CD4-positive, alpha-beta T cell treated with Interleukin-6 at 100 ng/mL for 8 hours (primary cell): ENCODE measurements at regions not wholly inside any gene's neighbourhood (a gene's known extent, or its start where the extent isn't known, plus 50 kb on each side); places are given as distances from the start of the nearest gene placed in this dataset.
"Not testable (repeated sequence)": the region's sequence is repeated elsewhere in the genome, so short reads cannot be mapped to it uniquely, and the experiment has no call there.

ENCODE experiments used
- DNase-seq: peaks from one replicate; pipeline ENCODE4 v3.0.0-alpha.2; 2020; ENCODE audit warnings: mixed read lengths, low spot score

DNA sequence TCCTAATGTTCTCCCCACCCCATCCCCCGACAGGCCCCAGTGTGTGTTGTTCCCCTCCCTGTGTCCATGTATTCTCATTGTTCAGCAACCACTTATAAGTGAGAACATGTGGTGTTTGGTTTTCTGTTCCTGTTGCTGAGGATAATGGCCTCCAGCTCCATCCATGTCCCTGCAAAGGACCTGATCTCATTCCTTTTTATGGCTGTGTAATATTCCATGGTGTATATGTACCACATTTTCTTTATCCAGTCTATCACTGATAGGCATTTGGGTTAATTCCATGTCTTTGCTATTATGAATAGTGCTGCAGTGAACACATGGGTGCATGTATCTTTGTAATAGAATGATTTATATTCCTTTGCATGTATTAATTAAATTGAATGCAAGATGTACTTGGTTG lies 104.8 kb upstream of the WIPF3 start:
- not testable (repeated sequence) for DNase-seq

DNA sequence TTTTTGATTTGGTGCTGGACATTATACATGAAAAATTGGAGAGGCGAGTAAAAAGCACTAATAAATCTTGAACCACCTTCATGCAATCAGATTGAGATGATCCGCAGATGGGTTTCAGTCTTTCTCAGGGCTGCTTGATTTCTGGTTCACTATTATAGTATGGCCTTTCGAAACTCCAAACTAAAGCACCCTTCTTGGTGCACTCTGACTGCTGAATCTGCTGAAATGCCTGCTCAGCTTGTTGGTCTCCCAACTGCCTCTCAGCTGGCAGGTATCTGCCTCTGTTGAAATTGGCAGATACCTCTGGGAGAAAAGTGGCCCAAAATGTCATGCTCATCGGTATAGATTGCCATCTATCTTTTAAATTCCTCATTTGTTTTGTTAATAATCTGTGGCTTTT lies 102.5 kb upstream of the WIPF3 start:
- DNase-seq = not testable (repeated sequence)

DNA sequence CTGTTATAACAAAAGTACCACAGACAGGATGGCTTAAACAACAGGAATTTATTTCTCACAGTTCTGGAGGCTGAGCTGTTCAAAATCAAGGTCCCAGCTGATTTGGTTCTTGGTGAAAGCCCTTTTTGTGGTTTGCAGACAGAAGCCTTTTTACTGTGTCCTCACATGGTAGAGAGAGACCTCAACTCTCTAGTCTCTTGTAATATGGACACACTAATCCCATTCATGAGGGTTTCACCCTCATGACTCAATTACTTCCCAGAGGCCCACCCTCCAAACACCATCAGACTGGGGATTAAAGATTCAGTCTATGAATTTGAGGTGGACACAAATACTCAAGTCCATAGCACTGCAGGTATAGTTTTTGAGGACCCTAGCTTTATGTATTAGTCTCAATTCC lies 97.3 kb upstream of the WIPF3 start:
- DNase-seq = not testable (repeated sequence)

DNA sequence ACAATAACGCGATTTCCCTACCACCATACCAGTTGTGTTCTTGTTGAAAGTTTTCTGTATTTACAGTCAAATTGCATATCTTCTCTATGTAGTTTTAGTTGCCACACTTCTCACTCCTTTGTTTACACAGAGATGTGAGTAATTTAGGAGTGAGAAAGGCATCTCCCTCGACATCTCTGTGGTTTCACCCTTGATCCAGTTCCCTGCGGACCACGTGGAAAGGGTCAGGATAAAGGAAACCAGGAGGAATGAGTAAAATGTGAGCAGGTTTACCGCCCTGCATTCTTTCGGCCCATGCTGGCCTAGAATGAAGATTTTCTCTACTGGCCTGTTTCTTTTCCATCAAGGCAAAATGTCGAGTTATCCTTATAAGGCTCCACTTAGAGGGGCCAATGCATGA lies 83.2 kb upstream of the WIPF3 start:
- not testable (repeated sequence) for DNase-seq

DNA sequence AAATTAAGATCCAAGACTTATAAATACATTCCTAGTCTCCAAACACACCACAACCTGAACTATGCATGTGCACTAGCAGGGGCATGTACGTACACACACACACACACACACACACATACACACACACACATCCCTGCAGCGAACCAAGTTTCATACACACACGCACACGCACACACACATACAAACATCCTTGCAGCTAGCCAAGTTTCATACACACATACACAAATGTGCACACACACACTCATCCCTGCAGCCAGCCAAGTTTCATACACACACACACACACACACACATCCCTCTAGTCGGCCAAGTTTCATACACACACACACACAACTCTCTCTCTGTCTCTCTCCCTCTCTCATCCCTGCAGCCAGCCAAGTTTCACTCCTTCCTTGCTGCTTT lies 82.7 kb upstream of the WIPF3 start:
- DNase-seq = no peak

DNA sequence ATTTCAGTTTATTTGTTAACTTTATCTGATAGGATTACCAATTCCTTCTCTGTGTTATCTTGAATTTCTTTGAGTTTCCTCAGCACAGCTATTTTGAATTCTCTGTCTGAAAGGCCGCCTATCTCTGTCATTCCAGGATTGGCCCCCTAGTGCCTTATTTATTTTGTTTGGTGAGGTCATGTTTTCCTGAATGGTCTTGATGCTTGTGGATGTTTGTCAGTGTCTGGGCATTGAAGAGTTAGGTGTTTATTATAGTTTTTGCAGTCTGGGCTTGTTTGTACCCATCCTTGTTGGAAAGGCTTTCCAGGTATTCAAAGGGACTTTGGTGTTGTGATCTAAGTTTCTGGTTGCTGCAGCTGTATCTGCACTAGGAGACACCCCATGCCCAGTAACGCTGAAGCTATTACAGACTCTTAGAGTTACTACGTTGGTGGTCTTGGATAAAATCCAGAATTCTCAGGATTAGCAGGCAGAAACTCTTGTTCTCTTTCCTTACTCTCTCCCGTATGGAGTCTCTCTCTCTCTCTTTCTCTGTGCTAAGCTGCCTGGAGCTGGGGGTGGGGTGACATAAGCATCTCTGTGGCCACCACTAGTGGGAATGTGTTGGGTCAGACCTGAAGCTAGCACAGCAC lies 76.7 kb upstream of the WIPF3 start:
- DNase-seq = not testable (repeated sequence)

DNA sequence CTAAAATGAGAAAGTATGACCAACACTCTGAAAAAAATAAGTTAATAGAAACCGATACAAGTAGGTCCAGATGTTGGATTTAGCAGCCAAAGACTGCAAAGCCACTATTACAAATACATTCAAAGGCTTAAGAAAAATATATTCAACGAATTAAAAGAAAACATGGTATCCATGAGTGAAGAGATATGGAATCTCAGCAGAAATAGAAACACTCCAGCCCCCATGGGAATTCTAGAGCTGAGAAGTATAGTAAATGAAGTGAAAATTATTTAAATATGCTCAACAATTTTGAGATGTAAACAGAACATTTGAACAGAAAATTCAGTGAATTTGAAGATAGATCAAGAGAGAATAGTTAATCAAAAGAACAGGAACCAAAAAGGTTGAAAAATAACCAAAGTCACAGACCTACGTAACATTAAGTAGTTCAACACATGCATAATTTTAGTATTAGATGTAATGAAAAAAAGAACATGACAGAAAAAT lies 72.0 kb upstream of the WIPF3 start:
- no peak for DNase-seq

DNA sequence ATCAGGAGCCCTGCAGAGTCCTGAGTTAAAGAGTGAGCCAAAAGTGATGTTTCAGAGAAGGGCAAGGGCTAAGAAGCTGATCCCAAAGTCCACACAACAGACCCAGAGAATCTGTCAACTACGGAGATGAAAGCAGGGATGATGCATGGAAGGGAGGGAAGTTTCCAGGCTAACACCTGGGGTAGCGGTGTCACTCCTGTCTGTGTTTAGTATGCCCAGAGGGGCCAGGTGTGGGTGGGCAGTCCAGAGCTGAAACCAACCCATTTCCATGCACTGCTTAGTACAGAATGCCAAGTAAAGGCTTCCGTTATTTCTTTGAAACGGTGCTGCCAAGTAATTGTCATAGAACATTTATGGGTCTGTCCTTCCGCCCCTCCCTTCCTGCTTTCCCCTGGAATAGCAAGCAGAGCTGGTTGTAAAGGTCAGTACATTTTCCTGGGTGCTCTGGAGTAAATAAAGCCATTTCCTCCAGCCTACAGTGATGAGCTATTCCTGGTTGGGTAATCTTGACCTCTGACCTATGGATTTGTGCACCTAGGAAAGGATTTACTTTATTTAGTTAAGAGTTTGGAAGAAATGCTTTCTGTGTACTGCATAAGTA lies 58.6 kb upstream of the WIPF3 start:
- DNase-seq = not testable (repeated sequence)

DNA sequence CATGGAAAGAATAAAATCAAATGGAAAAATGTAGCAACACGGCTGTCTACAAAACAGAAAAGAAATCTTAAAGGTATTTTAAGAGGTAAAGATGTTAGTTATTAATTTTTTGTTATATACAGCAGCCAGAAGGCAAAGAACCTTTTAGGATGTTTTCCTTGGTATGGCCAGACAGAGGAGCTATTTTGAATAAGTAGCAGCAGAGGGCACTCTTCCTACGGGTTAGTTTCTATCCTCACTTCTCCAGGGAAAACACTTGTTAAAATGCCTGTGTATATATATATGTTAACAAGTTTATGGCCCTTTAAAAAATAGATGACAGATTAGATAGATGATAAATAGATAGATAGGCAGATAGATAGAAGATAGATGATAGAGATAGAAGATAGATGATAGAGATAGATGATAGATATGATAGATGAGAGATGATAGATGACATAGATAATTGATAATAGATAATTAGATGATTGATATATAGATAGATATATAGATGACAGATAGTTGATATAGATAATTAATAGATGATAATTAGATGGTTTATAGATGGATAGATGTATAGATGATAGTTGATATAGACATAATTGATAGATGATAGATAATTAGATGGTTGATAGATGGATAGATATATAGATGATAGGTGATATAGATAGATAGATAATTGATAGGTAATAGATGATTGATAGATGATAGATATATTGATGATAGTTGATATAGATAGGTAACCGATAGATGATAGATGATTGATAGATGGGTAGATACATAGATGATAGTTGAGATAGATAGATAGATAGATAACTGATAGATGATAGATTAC lies 57.8 kb upstream of the WIPF3 start:
- DNase-seq = no peak

DNA sequence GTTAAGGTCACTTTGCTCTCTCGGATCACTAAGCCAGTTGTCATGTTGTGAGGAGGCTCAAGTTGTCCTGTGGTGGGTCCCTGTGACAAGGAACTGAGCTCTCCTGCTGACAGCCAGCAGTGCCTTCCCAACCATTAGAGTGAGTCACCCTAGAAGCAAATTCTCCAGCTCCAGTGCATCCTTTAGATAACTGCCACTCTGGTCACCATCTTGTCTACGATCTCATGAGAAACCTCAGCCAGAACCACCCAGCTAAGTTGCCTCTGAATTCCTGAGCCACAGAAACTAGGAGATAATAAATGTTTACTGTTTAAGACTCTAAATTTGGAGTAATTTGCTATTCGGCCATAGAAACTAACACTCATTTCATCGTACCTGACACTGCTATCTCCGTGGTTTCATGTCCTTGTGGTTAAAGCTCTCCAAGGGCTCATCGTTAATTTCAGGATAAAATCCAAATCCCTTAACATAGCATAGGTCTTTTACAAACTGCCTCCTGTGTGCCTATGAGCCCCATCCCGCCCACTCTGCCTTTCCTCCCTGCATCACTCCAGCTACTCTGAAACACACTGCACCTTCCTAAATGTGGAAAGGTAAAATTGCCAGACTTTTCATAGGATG lies 56.5 kb upstream of the WIPF3 start:
- no peak for DNase-seq

DNA sequence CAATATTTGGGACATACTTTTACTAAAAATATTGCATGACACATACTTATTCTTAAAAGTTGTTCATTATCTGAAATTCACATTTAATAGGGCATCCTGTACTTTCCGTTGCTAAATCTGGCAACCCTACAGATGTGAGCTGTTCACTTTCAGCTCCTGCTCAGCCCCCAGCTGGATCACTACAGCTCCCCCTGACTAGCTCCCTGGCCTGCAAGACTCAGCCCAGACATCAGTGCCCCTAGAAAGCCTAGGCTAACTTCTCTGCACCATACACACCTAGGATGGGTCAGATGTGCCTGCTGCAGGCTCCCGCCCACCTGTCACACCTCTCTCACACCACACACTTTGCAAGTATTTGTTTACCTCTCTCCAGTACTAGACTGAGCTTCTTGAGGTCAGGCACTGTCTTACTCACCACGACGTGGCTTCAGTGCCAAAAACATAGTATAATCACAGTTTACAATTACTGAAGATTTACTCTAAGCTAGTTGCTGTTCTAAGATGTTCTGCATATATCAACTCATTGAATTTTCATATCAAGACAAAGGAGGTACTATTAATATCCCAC lies 55.9 kb upstream of the WIPF3 start:
- not testable (repeated sequence) for DNase-seq

DNA sequence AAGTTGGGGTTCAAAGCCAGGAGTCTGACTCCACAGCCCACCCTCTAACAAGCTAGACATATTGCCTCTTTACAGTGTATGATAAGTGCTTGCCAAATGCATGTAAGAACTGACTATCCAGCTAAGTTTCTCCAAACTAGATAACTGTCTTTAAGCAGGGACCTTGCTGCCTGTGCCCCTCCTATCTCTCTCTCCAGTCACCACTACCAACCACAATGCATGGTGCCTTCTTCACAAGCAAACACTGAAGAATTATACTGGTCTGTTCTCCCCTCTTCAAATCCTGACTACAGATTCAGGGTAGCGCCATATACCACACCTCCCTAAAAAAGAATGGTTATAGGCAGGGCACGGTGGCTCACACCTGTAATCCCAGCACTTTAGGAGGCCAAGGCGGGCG lies 55.3 kb upstream of the WIPF3 start:
- not testable (repeated sequence) for DNase-seq

DNA sequence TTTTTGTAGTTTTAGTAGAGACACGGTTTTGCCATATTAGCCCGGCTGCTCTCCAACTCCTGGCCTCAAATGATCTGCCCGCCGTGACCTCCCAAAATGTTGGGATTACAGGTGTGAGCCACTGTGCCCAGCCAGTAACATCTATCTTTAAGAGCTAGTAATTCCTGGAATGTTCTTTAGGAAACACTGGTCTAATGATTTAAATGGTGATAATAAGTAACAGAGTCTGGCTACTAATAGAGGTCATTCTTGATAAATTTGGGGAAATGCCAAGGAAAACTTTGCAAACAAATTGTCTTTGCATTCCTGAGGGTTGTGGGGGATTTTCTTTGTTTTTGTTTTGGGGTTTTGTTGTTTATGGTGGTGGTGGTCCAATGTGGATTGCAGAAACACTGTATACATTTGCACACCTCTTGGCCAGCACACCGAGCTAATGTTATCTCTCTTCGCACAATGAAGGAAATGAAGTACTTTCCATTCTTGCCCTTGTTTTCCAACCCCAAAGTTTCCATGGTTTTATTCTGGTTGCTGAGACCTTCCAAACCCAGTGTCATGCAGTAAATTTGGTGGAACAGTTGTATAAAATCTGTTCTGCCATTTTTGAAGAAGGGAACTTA lies 51.3 kb upstream of the WIPF3 start:
- no peak for DNase-seq
